ENCODE measurements at regions not wholly inside any gene's neighbourhood (a gene's known extent, or its start where the extent isn't known, plus 50 kb on each side); places are given as distances from the start of the nearest gene placed in this dataset.

DNA sequence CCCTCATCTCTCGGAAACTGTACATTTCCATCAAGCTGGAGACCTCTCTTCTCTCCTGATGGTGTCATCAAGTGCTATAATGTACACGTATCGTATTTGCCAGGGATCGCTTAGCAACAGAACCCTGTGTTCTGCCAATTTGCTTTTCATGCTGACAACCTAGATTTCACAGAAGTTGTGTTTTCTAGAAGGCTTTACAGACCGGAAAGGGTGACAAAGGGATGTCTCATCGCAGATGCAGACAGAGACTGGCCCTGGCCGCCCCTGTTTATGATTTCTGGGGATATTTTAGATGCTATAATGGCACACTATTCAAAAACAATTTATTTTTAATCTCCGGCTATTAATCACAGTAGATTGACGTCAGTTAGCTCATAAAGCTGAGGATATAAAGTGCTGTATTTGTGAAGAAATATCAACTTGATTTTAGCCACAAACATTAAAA lies 291.4 kb downstream of the IRS2 start:
- ATAC-seq (no peak), DNase-seq (ENCODE audit: low read depth, low spot score) (no peak)
- BruUV-seq (replicated peaks), result no TSS peak
- Histone ChIP-seq H3K4me1 (ENCODE audit: control insufficient read depth in 1 of 2, insufficient read depth in 2 of 2, low read length in 2 of 2) (no peaks in the 10 kb centered on the region), H2AFZ (ENCODE audit: low read depth, low read length, poor library complexity, severe bottlenecking) (no peak overlapping the region), H3K4me3 (replicated peaks in 1 of 2; ENCODE audit: low read depth in 1 of 2, low read length in 2 of 2) (no peak overlapping the region), H3K4me2 (ENCODE audit: low read length) (no peak overlapping the region), H3K9me3 (ENCODE audit: control insufficient read depth in 1 of 2, insufficient read depth in 1 of 2, low read depth in 1 of 2, low read length in 2 of 2) (no peaks in the 10 kb centered on the region), H4K20me1 (ENCODE audit: insufficient read depth) (no peaks in the 10 kb centered on the region), H3K27ac (ENCODE audit: low read depth, low read length) (no peak overlapping the region), H3K27me3 (ENCODE audit: insufficient read depth, low read length) (no peaks in the 10 kb centered on the region), H3K9ac (ENCODE audit: low read length) (no peak overlapping the region), H3K36me3 (ENCODE audit: control insufficient read depth in 1 of 2, insufficient read depth in 2 of 2, low read length in 2 of 2) (no peaks in the 10 kb centered on the region), H3K79me2 (ENCODE audit: insufficient read depth, low read length) (no peaks in the 10 kb centered on the region), H3K9me2 (ENCODE audit: insufficient read depth) (no peaks in the 10 kb centered on the region)
- ChIA-PET CTCF (no interaction called here), POLR2A (no interaction called here), RAD21 (ENCODE audit: low non-redundant PET in 1 of 2, low total read pairs in 2 of 2, uncharacterized antibody in 2 of 2, unreplicated experiment in 2 of 2) (no interaction called here)
- intact Hi-C loops (cut with micrococcal nuclease), result no loop called here
- TF ChIP-seq POLR2AphosphoS5 (IDR thresholded peaks at IDR 0.05; ENCODE audit: low read depth, low read length) (no peak), CBX3 (IDR thresholded peaks at IDR 0.05; ENCODE audit: low read depth) (no peak), ZNF274 (IDR thresholded peaks at IDR 0.05; ENCODE audit: low read depth, low read length) (no peak), EGR1 (IDR thresholded peaks at IDR 0.05; ENCODE audit: low read depth) (no peak), JUND (IDR thresholded peaks at IDR 0.05) (no peak), RAD21 (IDR thresholded peaks at IDR 0.05; ENCODE audit: low read depth) (no peak), SIN3A (IDR thresholded peaks at IDR 0.05; ENCODE audit: low read depth) (no peak), EZH2phosphoT487 (IDR thresholded peaks at IDR 0.05; ENCODE audit: borderline replicate concordance) (no peak), FOSL1 (IDR thresholded peaks at IDR 0.05; ENCODE audit: low read depth) (no peak), YY1 (IDR thresholded peaks at IDR 0.05; ENCODE audit: extremely low read depth, insufficient replicate concordance, low read depth, low read length) (no peak), CEBPB (IDR thresholded peaks at IDR 0.05; ENCODE audit: low read depth) (no peak)
- TF ChIP-seq, protein P1, sequence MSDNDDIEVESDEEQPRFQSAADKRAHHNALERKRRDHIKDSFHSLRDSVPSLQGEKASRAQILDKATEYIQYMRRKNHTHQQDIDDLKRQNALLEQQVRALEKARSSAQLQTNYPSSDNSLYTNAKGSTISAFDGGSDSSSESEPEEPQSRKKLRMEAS (IDR thresholded peaks at IDR 0.05), result no peak
- TF ChIP-seq, protein P2, sequence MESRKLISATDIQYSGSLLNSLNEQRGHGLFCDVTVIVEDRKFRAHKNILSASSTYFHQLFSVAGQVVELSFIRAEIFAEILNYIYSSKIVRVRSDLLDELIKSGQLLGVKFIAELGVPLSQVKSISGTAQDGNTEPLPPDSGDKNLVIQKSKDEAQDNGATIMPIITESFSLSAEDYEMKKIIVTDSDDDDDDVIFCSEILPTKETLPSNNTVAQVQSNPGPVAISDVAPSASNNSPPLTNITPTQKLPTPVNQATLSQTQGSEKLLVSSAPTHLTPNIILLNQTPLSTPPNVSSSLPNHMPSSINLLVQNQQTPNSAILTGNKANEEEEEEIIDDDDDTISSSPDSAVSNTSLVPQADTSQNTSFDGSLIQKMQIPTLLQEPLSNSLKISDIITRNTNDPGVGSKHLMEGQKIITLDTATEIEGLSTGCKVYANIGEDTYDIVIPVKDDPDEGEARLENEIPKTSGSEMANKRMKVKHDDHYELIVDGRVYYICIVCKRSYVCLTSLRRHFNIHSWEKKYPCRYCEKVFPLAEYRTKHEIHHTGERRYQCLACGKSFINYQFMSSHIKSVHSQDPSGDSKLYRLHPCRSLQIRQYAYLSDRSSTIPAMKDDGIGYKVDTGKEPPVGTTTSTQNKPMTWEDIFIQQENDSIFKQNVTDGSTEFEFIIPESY (IDR thresholded peaks at IDR 0.05; ENCODE audit: extremely low read depth, insufficient replicate concordance, low read length), result no peak
- TF ChIP-seq, protein P3, sequence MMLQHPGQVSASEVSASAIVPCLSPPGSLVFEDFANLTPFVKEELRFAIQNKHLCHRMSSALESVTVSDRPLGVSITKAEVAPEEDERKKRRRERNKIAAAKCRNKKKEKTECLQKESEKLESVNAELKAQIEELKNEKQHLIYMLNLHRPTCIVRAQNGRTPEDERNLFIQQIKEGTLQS (IDR thresholded peaks at IDR 0.05), result no peak
- TF ChIP-seq, protein P4, sequence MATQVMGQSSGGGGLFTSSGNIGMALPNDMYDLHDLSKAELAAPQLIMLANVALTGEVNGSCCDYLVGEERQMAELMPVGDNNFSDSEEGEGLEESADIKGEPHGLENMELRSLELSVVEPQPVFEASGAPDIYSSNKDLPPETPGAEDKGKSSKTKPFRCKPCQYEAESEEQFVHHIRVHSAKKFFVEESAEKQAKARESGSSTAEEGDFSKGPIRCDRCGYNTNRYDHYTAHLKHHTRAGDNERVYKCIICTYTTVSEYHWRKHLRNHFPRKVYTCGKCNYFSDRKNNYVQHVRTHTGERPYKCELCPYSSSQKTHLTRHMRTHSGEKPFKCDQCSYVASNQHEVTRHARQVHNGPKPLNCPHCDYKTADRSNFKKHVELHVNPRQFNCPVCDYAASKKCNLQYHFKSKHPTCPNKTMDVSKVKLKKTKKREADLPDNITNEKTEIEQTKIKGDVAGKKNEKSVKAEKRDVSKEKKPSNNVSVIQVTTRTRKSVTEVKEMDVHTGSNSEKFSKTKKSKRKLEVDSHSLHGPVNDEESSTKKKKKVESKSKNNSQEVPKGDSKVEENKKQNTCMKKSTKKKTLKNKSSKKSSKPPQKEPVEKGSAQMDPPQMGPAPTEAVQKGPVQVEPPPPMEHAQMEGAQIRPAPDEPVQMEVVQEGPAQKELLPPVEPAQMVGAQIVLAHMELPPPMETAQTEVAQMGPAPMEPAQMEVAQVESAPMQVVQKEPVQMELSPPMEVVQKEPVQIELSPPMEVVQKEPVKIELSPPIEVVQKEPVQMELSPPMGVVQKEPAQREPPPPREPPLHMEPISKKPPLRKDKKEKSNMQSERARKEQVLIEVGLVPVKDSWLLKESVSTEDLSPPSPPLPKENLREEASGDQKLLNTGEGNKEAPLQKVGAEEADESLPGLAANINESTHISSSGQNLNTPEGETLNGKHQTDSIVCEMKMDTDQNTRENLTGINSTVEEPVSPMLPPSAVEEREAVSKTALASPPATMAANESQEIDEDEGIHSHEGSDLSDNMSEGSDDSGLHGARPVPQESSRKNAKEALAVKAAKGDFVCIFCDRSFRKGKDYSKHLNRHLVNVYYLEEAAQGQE (IDR thresholded peaks at IDR 0.05; ENCODE audit: low read depth), result no peak

Measured in HCT116 (cell line).